Suppressor macrophage (primary cell): ENCODE measurements at regions not wholly inside any gene's neighbourhood (a gene's known extent, or its start where the extent isn't known, plus 50 kb on each side); places are given as distances from the start of the nearest gene placed in this dataset.

Experiments
- DNase-seq, 4 experiments: peaks; one replicate each; pipeline ENCODE4 v3.0.0-alpha.2; 2020 to 2022

DNA sequence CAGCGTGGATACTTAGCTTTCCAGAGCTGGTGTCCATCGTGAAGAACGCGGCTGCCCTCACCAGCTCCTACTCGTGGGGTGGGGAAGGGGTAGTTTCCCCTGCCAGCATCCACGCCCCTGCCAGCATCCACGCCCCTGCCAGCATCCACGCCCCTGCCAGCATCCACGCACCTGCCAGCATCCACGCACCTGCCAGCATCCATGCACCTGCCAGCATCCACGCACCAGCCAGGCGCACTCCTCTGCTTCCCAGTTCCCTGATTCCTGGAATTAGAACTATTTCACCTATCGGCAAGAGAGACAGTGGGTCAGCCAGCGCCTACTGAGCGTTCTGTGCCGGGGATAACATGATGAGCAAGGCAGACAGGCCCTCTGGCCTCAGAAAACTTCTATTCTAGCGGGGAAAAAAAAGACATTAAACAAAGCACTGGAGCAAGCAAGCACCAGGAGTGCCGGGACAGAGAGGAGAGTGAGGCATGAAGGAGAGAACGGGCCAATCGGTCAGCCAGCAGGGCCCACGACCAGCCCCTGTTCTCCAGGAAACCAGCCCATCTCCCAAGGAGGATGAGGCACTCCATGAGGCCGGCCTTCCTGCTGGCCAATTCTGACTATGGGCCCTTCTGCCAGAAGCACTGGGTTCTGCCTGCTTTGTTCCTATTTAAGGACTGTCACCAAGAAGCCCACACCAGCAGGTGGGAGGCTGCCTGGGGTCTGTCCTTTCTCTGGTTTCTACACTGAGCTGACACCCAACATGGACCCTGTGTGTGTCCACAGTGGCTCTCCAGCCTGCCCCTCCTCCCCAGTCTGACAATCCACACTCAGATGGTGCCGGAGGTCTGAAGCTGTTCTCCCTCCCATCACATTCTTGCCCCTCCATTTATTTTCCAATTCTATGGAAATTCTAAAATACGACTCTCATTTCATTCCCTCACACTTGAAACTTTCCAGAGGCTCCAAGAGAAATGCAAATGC lies 78.4 kb upstream of the SALL3 start:
- no peak for DNase-seq

DNA sequence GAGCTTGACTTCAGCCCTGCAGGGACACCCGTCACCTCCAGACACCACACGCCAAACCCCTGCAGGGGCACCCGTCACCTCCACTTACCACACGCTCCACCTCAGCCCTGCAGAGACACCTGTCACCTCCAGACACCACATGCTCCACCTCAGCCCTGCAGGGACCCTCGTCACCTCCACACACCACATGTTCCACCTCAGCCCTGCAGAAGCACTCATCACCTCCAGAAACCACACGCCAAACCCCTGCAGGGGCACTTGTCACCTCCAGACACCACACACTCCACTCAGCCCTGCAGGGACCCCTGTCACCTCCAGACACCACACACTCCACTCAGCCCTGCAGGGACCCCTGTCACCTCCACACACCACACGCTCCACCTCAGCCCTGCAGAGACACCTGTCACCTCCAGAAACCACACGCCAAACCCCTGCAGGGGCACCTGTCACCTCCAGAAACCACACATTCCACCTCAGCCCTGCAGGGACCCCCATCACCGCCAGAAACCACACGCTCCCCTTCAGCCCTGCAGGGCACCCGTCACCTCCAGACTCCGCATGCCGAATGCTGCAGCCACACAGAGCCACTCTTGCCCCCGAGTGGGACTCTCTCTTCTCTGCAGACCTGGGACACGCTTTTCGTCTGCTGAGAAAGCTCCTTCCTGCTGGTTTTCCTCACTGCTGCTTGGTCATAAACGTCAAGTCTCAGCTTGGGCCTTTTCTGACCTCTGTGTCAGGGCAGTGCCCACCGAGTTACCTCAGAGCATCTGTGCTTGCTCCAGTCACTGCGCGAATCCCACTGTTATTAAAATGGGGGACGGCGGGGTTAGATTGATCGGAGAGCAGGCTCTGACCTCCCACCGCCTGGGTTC lies 77.5 kb upstream of the SALL3 start:
- DNase-seq, result no peak

DNA sequence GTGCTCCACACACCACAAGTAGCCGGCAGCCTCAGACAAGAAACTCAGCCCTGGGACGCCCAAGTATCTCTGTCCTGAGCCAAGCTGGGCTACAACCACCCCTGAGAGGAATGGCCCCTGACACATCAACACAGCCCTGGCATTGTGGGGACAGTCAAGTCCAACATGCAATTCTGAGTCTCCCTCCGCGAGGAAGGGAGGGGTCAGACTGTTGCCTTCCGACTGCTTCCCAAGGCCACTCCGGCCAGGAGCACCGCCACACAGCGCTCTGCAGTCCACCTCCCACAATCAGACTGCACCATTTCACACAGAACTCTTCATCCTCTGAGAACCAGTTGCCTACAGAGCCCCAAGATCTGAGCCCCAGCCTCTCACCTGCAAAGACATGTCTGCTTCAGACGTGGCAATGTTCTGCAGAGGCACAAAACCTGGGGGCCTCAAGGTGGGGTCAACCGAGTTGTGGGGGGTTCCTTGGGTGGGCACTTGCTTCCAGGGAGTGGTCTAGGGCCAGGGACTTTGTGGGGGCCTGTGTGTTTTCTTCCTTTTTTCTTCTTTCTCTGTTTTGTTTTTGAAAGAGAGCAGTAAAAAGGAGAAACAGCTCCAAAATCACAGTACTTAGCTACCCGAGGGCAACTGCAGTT lies 76.7 kb upstream of the SALL3 start:
- DNase-seq, result no peak

DNA sequence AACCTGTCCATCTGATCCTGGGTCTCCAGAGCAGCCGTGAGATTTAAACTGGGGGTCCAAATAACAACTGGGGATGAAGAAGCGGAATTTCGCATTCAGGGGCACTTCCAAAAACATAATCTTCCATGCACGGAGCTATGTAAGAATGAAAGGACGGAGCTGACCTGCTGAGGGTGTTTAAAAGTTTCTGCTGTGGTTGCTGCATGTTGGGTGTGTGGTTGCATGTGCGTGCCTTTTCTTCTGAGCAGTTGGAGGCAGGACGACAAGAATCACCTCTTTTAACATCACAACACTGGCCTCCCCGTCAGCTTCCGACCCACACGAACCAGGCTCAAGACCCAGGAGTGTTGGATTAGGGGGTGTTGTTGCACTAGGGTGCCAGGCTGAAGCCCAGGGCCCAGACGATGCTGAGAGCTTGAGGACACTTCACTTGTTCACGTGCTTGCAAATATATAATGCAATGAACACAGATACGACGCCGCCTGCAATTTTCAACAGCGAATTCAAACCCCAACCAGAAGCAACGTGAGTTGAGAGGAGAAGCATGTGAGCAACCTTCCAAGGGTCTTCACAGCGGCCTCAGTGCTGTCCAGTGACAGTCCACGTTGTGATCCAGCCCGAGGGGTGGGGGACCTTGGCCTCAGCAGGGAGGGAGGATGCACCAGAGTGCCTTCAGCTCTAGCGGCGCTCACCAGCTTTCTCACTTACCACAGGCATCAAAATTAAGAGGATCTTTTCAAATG lies 76.0 kb upstream of the SALL3 start:
- DNase-seq, result no peak

DNA sequence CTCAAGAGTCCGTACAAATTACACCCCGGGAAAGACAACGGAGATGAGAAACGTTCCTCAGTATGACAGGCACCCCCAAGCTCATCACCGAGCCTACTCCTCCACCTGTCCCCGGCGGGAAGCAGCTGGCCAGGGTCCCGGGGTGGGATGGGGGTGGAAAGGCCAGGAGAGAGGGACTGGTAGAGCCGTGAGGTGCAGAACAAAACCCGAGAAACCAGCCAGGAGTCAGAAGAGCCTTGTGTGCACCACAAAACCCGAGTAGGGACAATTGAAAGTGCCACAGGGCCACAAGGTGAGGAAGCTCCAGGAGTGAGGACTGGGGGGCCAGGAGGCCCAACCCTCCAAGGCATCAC lies 75.5 kb upstream of the SALL3 start:
- no peak for DNase-seq

DNA sequence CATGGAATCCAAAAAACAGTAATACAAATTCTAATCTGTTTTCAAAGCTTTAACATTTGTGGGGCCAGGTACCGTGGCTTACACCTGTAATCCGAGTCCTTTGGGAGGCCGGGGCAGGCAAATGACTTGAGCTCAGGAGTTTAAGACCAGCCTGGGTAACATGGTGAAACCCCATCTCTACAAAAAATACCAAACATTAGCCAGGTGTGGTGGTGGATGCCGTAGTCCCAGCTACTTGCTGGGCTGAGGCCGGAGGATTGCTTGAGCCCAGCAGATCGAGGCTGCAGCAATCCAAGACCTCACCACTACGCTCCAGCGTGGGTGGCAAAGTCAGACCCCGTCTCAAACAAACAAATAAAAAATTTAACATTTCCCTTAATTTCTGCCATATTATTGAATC lies 74.3 kb upstream of the SALL3 start:
- no peak for DNase-seq

DNA sequence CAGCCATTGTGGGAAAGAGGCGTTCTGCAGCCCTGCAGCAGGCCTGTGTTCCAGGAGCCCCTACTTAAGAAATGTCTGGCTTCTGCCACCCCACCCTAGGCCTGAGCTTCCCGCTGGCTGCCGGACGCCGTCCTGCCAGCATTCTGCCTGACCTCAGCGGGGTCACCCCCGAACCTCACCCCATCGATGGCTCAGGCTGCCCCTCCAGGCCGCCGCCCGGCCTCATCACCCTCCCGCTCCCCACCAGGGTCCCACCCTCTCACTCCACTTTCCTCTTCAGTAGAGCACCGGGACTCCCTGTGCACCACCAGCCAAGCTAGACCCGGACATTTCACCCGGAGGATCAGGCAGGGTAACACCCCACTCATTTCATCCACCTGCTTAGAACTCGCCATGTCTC lies 73.6 kb upstream of the SALL3 start:
- DNase-seq, result no peak

DNA sequence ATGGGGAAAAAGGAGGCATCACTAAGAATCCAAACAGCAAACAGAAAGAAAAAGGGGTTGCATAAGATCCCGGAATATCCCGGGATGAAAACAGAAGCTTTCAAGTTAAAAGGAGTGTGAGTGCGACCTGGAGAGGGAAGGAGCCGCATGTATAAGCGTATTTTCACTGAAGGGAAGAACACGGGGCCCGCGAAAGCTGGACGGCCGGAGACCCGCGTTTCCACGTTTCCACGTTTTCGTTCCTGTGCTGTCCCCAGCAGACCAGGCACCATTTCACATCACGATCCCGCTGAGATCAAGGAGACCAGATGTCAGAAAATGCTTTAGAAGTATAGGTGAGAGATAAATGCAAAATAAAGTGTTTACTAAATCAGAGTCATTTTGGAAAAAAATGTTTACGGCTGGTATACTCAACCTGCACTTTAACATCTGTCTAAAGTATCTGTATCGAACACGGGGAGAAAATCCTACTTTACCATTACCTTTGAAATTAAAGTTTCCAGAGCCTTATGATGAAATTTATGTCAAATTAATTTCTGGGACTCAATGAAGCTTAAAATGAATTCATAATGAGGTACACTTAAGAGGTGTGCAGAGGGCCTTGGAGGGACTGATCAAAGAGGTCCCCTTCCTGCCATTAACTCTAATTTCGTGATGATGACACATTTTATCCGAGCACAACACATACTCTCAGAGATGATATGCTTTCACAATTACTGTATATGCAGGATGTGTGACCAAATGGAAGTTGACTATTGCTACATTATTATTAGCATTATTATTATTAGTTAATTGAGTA lies 71.0 kb upstream of the SALL3 start:
- no peak for DNase-seq

DNA sequence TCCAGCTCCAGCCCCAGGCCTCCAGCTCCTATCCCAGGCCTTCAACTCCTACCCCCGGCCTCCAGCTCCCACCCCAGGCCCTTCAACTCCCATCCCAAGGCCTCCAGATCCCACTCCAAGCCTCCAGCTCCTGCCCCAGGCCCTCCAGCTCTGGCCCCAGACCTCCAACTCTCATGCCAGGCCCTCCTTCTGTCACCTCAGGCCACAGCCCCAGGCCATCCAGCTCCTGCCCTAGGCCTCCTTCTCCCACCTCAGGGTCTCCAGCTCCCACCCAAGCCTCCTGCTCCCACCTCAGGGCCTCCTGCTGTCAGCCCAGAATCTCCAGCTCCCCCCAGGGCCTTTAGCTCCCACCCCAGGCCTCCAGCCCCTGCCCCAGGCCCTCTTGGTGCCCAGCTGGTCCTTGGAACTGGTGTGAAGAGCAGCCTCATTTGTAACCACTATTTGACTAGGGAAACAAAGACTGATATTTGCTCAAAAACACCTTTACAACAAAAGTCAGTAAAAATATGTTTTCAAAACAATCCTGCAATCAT lies 67.8 kb upstream of the SALL3 start:
- no peak for DNase-seq

DNA sequence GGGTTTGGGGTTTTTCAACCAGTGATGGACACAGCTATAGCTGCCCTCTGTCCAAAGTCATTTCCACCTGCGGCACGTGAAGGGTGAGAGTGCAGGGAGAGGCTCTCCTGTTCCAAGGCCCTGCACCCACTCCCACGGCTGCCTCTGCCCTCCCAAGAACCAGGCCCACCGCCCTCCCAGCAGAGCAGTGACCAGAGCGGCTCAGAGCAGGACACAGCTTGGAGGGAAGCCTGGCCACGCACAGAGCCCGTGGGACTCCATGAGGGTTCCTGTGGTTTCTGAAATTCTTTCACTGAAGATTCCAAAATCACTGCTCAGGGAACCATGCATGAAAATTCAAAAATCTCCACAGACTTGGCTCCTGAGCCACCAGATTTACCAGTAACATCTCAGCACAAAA lies 67.3 kb upstream of the SALL3 start:
- DNase-seq, result no peak

DNA sequence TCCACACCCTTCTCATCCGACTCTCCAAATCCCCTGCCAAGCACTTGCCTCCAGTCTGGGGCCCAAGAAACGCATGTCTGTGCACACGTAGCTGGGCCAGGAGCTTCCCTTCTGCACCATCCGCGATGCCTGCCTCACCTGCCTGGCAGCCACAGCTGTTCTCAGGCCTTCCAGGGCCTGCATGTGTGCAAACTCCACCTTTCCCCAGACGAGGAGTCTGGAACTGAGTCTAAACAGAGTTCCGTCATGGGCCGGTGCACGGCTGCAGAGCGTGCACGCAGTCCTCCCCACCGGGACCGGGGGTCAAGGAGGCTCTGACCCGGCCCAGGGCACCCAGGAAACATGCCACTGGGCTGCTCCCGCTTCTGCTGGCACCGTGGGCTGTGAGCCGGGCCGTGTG lies 66.8 kb upstream of the SALL3 start:
- DNase-seq, result no peak

DNA sequence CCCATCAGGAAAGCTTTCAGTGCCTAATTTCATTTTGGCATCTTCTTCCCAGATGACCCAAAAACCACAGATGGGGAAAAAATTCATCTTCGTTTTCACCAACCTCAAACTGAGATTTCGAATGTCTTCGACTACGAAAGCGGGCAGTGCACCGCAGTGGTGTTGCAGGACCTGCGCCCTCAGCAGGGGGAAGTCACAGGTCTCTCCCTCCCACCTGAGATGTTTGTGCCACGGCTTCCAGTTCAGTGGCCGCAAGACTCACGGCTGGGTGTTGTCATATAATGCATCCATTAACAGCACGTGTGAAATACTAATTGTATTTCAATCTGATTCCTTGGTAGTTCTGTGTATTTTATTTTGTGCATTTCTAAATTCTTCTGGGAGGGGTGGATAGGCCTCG lies 66.2 kb upstream of the SALL3 start:
- DNase-seq, result no peak

DNA sequence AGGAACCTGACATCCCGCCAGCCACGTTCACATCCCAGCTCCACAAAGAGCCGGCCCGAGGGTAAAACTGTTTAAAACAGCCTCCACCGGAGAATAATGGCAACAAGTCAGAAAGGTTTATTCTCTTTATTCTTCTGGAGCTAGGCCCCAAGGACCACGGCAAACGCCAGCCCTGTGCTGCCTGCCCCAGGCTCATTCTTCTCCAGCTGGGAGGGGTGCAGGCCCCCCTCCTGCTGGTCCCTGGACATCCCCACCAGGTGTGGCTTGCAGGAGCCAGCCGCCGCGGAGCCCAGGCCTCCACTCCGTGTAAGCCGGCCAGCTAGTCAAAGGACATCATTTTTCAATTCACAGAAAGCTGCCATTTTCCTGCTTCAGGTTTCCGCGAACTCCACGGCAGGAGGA lies 65.8 kb upstream of the SALL3 start:
- DNase-seq, result no peak

DNA sequence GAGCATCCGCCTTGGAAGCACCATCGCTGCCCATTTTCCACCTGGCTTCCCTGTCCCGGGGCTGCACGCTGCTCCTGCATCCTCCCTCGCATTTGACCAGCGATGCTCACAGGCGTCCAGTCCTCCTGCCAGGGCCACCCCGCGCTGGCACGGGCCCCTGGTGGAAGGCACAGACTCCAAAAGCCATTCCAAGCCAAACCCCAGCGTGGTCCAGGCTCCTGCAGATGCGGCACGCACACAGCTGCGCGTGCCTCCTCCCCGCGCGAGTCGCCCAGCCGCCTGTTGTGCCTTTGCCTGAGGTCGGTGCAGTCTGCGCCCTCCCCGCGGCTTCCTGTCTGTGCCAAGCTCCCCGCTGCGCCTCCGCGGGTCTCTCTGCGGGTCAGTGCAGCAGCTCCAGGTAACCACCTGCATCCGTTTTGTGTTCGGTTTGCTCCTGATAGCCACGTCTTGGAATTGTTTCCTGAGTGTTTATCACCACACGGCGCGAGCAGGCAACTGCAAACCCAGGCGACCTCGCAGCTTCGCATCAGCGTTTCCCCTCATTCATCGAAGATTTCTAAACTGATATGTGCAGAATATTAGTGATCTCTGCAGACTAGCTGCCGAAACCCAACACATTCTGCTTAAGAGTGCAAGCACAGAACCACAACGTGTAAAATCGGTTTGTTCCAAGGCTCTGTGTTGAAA lies 65.2 kb upstream of the SALL3 start:
- no peak for DNase-seq

DNA sequence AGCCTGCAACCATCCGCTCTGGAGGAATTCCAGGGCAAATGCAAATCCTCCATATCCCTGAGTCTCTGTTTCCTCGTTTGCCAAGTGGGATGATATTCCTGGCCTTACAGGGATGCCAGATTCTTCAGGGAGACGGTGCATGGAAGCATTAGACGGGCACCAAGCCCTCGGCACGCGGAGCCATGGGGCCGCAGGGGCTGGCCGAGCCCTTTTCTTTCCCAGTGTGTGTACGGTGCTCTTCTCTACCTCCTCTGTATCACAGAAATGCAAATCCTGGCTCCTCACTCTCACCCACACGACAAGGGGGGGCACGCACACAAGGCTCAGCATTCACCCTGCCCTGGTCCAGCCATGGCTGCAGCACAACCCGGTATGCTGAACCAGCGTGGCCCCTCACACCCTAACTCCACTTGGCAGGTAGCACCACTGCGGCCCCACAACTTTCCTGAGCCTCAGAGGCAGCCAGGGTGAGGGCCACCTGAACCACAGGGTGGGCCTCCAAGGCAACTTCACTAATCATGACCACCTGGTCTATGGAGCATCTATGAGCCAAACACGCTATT lies 64.1 kb upstream of the SALL3 start:
- no peak for DNase-seq

DNA sequence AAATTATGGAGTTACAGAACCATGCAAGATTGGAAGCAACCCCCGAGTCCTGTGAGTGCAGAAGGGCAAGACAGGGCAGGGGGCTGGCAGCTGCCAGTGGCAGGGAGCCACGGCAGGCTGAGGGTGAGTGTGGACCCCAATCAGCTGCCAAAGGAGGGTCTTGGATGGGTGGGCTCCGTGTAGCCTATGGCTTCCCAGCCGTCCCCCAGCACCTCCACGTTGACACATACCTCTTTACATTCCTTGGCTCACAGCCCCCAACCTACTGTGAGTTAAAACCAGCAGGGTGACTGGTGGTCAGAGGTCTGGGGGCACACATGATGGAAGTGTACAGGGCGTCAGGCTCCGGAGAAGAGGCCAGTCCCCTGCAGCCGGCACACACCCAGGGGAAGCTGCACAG lies 60.9 kb upstream of the SALL3 start:
- no peak for DNase-seq

DNA sequence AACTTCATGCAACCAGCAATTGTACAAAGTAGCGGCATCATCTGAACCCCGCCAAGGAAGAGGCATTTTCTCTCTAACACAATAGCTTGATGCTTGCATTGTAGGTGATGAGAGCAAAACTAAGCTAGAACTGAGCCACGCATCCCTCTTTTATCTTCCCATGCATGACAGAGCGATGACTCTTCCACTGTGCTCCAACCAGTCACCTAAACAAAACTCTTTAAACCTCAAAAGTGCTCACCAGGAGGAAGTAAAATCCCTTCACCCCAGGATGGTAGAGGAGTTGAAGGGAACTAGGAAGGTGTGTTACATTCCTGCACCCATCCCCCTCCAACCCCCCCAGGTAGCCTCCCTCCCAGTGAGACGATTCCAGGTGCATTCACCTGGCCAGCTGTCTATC lies 59.7 kb upstream of the SALL3 start:
- no peak for DNase-seq

DNA sequence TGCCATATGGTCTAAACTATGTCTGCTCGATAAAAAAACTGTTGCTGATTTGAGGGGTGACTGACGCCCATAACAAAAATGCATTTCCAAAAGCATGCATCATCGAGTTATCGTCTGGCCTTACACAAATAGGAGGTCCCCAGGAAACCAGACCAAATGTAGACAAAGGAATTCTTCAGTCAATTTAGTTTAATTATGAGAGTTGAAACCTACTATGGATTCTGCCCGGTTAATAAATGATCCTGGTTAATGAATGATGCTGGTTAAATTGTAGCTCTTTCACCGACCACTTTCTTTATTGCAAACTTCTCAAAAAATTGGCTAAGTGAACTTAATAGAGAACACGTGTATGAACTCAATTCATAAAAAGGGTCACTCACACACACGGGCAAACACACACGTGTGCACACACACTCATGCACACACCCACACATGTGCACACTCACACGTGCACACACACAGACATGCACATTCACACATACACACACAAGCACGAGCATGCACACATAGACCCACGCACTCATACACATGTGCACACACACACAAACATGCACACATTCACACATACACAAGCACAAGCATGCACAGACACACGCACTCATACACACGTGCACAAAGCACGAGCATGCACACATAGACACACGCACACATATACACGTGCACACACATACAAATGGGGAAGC lies 59.0 kb upstream of the SALL3 start:
- no peak for DNase-seq

DNA sequence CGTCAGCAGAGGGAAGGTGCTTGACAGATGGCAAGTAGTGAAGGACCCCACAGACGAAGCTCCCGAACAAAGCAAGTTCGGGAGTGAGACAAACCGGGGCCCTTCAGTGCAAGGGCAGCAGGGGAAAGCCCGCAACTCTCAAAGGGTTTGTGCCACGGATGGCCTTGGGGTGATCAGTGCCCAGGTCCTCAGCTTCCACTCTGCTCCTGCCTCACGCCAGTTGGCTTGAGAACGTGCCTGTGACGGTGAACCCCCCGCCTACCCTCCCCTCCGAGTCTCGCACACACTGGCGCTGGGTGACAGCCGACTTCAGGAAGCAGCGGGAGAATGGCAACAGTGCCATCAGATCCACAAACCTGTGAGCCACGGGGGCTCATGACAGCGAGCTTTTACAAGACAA lies 56.8 kb upstream of the SALL3 start:
- DNase-seq, result no peak

DNA sequence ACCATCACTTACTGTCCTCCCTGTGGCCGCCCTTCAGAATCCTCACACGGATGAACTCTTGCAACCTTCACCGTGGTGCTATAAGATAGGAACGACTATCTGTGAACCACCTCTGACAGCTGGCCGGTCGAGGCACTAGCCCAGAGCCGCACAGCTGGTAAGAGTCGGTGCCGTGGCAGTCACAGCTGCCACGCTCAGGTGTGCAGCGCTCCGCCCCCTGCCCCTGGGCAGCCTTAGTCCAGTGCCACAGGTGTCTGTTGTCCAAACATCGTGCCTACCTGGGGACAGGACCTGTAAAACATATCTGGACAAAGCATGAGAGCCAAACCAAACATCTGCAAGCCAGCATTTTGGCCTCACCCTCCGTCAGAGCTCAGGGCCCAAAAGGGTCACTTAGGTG lies 55.3 kb upstream of the SALL3 start:
- no peak for DNase-seq
